ENCODE measurements at regions not wholly inside any gene's neighbourhood (a gene's known extent, or its start where the extent isn't known, plus 50 kb on each side); places are given as distances from the start of the nearest gene placed in this dataset.

- H3K27me3 ChIP-seq (replicated peaks; ENCODE audit: insufficient read depth): no peaks in the 10 kb centered on the region
- peak overlapping the region; percentile 50 for H3K4me3 ChIP-seq
- no peak for ATAC-seq (ENCODE audit: insufficient number of reproducible peaks, low FRiP score, low read depth)
- H3K36me3 ChIP-seq: no peaks in the 10 kb centered on the region
- no peaks in the 10 kb centered on the region for H3K9me3 ChIP-seq
- peaks cover 0 to 14% of the 10 kb centered on the region in 2 donors for H3K4me1 ChIP-seq (ENCODE audit: control insufficient read depth in 1 of 2, low read depth in 2 of 2)
- DNase-seq (ENCODE audit: low spot score): peak; percentile 80
- H3K27ac ChIP-seq: peak overlapping the region in 1 of 2 donors; percentile 27
- TF ChIP-seq, protein P1, sequence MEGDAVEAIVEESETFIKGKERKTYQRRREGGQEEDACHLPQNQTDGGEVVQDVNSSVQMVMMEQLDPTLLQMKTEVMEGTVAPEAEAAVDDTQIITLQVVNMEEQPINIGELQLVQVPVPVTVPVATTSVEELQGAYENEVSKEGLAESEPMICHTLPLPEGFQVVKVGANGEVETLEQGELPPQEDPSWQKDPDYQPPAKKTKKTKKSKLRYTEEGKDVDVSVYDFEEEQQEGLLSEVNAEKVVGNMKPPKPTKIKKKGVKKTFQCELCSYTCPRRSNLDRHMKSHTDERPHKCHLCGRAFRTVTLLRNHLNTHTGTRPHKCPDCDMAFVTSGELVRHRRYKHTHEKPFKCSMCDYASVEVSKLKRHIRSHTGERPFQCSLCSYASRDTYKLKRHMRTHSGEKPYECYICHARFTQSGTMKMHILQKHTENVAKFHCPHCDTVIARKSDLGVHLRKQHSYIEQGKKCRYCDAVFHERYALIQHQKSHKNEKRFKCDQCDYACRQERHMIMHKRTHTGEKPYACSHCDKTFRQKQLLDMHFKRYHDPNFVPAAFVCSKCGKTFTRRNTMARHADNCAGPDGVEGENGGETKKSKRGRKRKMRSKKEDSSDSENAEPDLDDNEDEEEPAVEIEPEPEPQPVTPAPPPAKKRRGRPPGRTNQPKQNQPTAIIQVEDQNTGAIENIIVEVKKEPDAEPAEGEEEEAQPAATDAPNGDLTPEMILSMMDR (IDR thresholded peaks at IDR 0.05): no peak
Measured at GRCh38 chr2:8583400-8584173, 98.3 kb upstream of the ID2 start.

GRCh38 chr2:8584174-8585066 lies 97.4 kb upstream of the ID2 start:
- Histone ChIP-seq H3K4me3 (peak overlapping the region; percentile 50), H3K27ac (no peak overlapping the region), H3K36me3 (no peaks in the 10 kb centered on the region), H3K4me1 (ENCODE audit: control insufficient read depth in 1 of 2, low read depth in 2 of 2) (peaks cover 0 to 14% of the 10 kb centered on the region in 2 donors), H3K27me3 (replicated peaks; ENCODE audit: insufficient read depth) (no peaks in the 10 kb centered on the region), H3K9me3 (no peaks in the 10 kb centered on the region)
- ATAC-seq (ENCODE audit: insufficient number of reproducible peaks, low FRiP score, low read depth) (no peak), DNase-seq (ENCODE audit: low spot score) (no peak)
- TF ChIP-seq, protein P1 (IDR thresholded peaks at IDR 0.05): no peak

- no peaks in the 10 kb centered on the region for H3K9me3 ChIP-seq
- H3K36me3 ChIP-seq: no peaks in the 10 kb centered on the region
- DNase-seq (ENCODE audit: low spot score): no peak
- no peaks in the 10 kb centered on the region for H3K27me3 ChIP-seq (replicated peaks; ENCODE audit: insufficient read depth)
- H3K4me3 ChIP-seq: no peak overlapping the region
- H3K4me1 ChIP-seq (ENCODE audit: control insufficient read depth in 1 of 2, low read depth in 2 of 2): peaks cover 0 to 14% of the 10 kb centered on the region in 2 donors
- ATAC-seq (ENCODE audit: insufficient number of reproducible peaks, low FRiP score, low read depth): no peak
- H3K27ac ChIP-seq: no peak overlapping the region
- TF ChIP-seq, protein P1 (IDR thresholded peaks at IDR 0.05): no peak
Measured at GRCh38 chr2:8586457-8587051, 95.3 kb upstream of the ID2 start.

DNA sequence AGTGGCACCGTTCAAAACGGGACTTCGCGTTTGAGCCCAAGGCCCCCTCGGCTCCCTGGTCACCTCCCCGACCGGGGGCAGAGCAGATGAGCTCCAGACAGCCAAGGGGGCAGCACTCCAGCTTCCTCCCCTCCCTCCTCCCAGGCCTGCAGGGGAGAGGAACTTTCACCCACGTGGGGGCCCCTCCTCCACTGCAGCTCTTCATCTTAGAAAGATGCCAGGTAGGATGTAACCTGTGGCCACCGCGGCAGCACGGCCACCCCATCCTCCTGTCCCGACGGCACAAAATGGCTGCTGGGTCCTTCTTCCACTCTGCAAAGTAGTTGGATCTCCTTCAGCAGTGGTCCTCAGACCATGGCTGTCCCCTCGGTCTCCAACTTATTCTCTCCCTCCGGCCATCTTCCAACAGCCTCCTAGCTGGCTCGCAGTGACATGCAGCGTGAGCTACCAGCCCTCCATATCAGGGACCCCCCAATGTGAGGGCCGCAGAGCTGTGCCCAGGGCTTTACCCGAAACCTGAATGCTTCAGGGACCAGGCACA lies 94.5 kb upstream of the ID2 start:
- H3K4me3 ChIP-seq: no peak overlapping the region
- H3K9me3 ChIP-seq: no peaks in the 10 kb centered on the region
- peaks cover 0 to 13% of the 10 kb centered on the region in 2 donors for H3K4me1 ChIP-seq (ENCODE audit: control insufficient read depth in 1 of 2, low read depth in 2 of 2)
- no peaks in the 10 kb centered on the region for H3K27me3 ChIP-seq (replicated peaks; ENCODE audit: insufficient read depth)
- DNase-seq (ENCODE audit: low spot score) (no peak), ATAC-seq (ENCODE audit: insufficient number of reproducible peaks, low FRiP score, low read depth) (no peak)
- H3K36me3 ChIP-seq: no peaks in the 10 kb centered on the region
- no peak overlapping the region for H3K27ac ChIP-seq
- TF ChIP-seq, protein P1 (IDR thresholded peaks at IDR 0.05): no peak

Measured in thoracic aorta (tissue), 2 donors.